PC-9 (cell line): ENCODE measurements at regions not wholly inside any gene's neighbourhood (a gene's known extent, or its start where the extent isn't known, plus 50 kb on each side); places are given as distances from the start of the nearest gene placed in this dataset.

Experiments
- CTCF ChIP-seq: fragments of 200-600 bp; sonication (generic); conservative IDR thresholded peaks from 2 replicates; pipeline ENCODE4 v1.6.1; 2017; ENCODE audit warnings: mixed run types, antibody characterized with exemption, mild to moderate bottlenecking, moderate library complexity
- EZH2 ChIP-seq: fragments of 200-600 bp; sonication (generic); IDR thresholded peaks from 2 replicates; pipeline ENCODE4 v1.8.0; 2017; ENCODE audit warnings: antibody characterized with exemption, low read depth

- no peak for TF ChIP-seq CTCF
- TF ChIP-seq EZH2, result no peak
Observed at GRCh38 chr14:40841886-40842285, 764.8 kb upstream of the LRFN5 start.
